Activated CD4-positive, alpha-beta T cell treated with anti-CD3 and anti-CD28 coated beads for 1 hour (primary cell): ENCODE measurements at regions not wholly inside any gene's neighbourhood (a gene's known extent, or its start where the extent isn't known, plus 50 kb on each side); places are given as distances from the start of the nearest gene placed in this dataset.

Experiments
- DNase-seq: peaks from one replicate; pipeline ENCODE4 v3.0.0-alpha.2; 2020

- DNase-seq, result no peak
Measured at GRCh38 chr16:5681966-5682365, 584.4 kb upstream of the EEF2KMT start.

GRCh38 chr16:5678371-5678770 is 580.8 kb upstream of the EEF2KMT start:
- no peak for DNase-seq

GRCh38 chr16:5671421-5671820 is 573.8 kb upstream of the EEF2KMT start:
- DNase-seq, result no peak

- DNase-seq, result no peak
Measured at GRCh38 chr16:5670198-5670597, 572.6 kb upstream of the EEF2KMT start.

GRCh38 chr16:5668553-5668952 is 571.0 kb upstream of the EEF2KMT start:
- DNase-seq, result no peak

GRCh38 chr16:5665834-5666233 is 568.2 kb upstream of the EEF2KMT start:
- no peak for DNase-seq

GRCh38 chr16:5653789-5654188 is 556.2 kb upstream of the EEF2KMT start:
- no peak for DNase-seq

GRCh38 chr16:5653041-5653440 is 555.4 kb upstream of the EEF2KMT start:
- DNase-seq, result no peak

GRCh38 chr16:5649762-5650743 is 552.5 kb upstream of the EEF2KMT start:
- DNase-seq, result no peak

GRCh38 chr16:5647051-5647450 is 549.5 kb upstream of the EEF2KMT start:
- DNase-seq, result no peak

GRCh38 chr16:5643855-5644531 is 546.4 kb upstream of the EEF2KMT start:
- no peak for DNase-seq

- no peak for DNase-seq
Measured at GRCh38 chr16:5642436-5642835, 544.8 kb upstream of the EEF2KMT start.

GRCh38 chr16:5642011-5642410 is 544.4 kb upstream of the EEF2KMT start:
- no peak for DNase-seq

GRCh38 chr16:5640883-5641282 is 543.3 kb upstream of the EEF2KMT start:
- DNase-seq, result no peak

GRCh38 chr16:5639531-5639930 is 541.9 kb upstream of the EEF2KMT start:
- no peak for DNase-seq

GRCh38 chr16:5635331-5635730 is 537.7 kb upstream of the EEF2KMT start:
- DNase-seq, result no peak

GRCh38 chr16:5634666-5635180 is 537.1 kb upstream of the EEF2KMT start:
- no peak for DNase-seq

- no peak for DNase-seq
Measured at GRCh38 chr16:5633845-5634440, 536.3 kb upstream of the EEF2KMT start.

GRCh38 chr16:5622234-5622884 is 524.8 kb upstream of the EEF2KMT start:
- no peak for DNase-seq

GRCh38 chr16:5621826-5622225 is 524.2 kb upstream of the EEF2KMT start:
- DNase-seq, result no peak

- DNase-seq, result no peak
Measured at GRCh38 chr16:5619304-5619703, 521.7 kb upstream of the EEF2KMT start.

- no peak for DNase-seq
Measured at GRCh38 chr16:5616841-5617240, 519.2 kb upstream of the EEF2KMT start.
